SU-DHL-6 (cell line): ENCODE measurements at regions not wholly inside any gene's neighbourhood (a gene's known extent, or its start where the extent isn't known, plus 50 kb on each side); places are given as distances from the start of the nearest gene placed in this dataset.

Source experiments
- EZH2phosphoT487 ChIP-seq: fragments of 200-600 bp; sonication (generic), shearing (Covaris generic); conservative IDR thresholded peaks from 2 replicates; pipeline ENCODE4 v1.6.1; 2018; ENCODE audit warnings: mild to moderate bottlenecking, antibody characterized with exemption, low read length, moderate library complexity, mixed read lengths
- TF ChIP-seq, protein P1 (sequence below): fragments of 200-600 bp; sonication (generic); IDR thresholded peaks from one replicate; pipeline ENCODE4 v1.5.1; 2017; ENCODE audit warnings: antibody characterized with exemption, mild to moderate bottlenecking, low read length, moderate library complexity; ENCODE audit not compliant: insufficient read depth, poor library complexity, severe bottlenecking

DNA sequence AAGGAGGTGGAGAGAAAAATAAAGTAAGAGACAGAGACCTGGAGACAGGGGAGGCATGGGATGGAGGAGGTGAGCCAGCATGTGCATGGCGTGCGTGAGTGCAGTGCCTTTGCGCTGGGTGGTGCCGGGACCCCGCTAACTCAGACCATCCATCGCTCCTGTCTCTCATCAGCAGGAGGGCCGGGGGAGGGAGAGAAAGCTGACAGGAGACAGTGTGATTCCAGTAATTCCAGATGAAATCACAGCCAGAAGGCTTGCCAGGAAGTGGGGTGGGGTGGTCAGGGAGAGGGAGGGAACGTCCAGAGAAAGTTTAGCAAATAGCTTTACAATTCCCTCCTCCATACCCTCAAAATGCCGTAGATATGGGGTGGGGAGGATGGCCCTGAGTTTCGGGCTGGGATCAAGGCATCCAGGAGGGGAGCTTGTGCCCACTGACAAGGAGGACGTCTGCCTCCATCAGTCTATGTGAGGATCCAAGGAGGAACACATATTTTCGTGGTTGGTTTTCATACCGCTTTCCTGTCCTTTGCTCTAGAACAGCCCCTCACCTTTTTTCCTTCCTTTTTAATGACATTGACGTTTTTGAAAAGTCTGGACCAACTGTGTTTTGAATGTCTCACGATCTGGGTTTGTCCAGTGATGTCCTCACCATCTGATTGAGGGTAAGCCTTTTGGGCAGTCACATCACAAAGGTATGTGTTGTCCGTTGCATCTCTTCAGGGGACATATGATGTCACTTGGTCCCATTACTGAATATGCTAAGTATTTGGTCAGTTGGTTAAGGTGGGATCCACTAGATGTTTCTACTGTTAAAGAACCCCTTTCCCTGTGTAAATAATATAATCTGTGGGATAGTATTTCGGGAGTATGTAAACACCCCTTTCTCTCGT lies 567.3 kb downstream of the MIAT start:
- TF ChIP-seq, protein P1, sequence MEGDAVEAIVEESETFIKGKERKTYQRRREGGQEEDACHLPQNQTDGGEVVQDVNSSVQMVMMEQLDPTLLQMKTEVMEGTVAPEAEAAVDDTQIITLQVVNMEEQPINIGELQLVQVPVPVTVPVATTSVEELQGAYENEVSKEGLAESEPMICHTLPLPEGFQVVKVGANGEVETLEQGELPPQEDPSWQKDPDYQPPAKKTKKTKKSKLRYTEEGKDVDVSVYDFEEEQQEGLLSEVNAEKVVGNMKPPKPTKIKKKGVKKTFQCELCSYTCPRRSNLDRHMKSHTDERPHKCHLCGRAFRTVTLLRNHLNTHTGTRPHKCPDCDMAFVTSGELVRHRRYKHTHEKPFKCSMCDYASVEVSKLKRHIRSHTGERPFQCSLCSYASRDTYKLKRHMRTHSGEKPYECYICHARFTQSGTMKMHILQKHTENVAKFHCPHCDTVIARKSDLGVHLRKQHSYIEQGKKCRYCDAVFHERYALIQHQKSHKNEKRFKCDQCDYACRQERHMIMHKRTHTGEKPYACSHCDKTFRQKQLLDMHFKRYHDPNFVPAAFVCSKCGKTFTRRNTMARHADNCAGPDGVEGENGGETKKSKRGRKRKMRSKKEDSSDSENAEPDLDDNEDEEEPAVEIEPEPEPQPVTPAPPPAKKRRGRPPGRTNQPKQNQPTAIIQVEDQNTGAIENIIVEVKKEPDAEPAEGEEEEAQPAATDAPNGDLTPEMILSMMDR, result no peak
- TF ChIP-seq EZH2phosphoT487, result no peak
